K562 (cell line): ENCODE measurements at regions not wholly inside any gene's neighbourhood (a gene's known extent, or its start where the extent isn't known, plus 50 kb on each side); places are given as distances from the start of the nearest gene placed in this dataset.

Experiments used
- ATAC-seq: fragments of 200-7000 bp; cut with Tn5 transposase; 3 replicates; pipeline ENCODE4 v1.9.1; 2020; ENCODE audit warnings: moderate library complexity
- BruUV-seq: library from RNA; stranded (reverse); fragments of 400-500 nt; replicated peaks from 2 replicates; lab custom pipeline; 2021; lab: Mats Ljungman, UMichigan
- CTCF ChIA-PET: fragments of 300-600 bp; formaldehyde crosslinking; extraction: SDS; loops from one replicate; lab custom pipeline; 2021; ENCODE audit warnings: low intra/inter-chr PET ratio; lab: Yijun Ruan, JAX
- POLR2A ChIA-PET: fragments of 300-600, 350-650 bp; sonication (Branson Sonifier 250); formaldehyde crosslinking; extraction: SDS; loops from one replicate; lab custom pipeline; 2021; ENCODE audit warnings: antibody characterized with exemption, inconsistent platforms; lab: Yijun Ruan, JAX
- DNase-seq, 4 experiments: peaks; one replicate each; pipeline versions ENCODE4 v3.0.0 to v3.0.0-alpha.2; 2011 to 2018; ENCODE audit warnings: low spot score in 3 of 4, mixed read lengths in 3 of 4; ENCODE audit errors: extremely low read depth in 1 of 4
- FAIRE-seq: peaks from 2 replicates; lab custom pipeline; 2011; peaks lifted over from hg19 to GRCh38; lab: Jason Lieb, UNC
- H2AFZ ChIP-seq: 2 replicates; pipeline ENCODE4 v1.6.0; 2011; ENCODE audit warnings: low read depth, low read length, control low read depth, inconsistent platforms
- H3K27ac ChIP-seq: fragments of 200-600 bp; 3 replicates; pipeline ENCODE4 v1.8.0; 2011; ENCODE audit warnings: low read depth, mild to moderate bottlenecking, control low read depth, inconsistent platforms, low read length, moderate library complexity, mixed read lengths; ENCODE audit errors: extremely low read depth
- H3K27me3 ChIP-seq, 2 experiments: fragments of 300-600 bp in 1 of 2; 2 replicates in 1 of 2; 3 replicates in 1 of 2; pipeline versions ENCODE4 v1.6.0 to v1.8.0; 2011; ENCODE audit warnings: inconsistent platforms in 2 of 2, low read length in 2 of 2, mild to moderate bottlenecking in 1 of 2, mixed read lengths in 1 of 2, moderate library complexity in 1 of 2; ENCODE audit not compliant: control insufficient read depth in 2 of 2, insufficient read depth in 2 of 2
- H3K36me3 ChIP-seq: fragments of 300-600 bp; 3 replicates; pipeline ENCODE4 v1.8.0; 2011; ENCODE audit warnings: mild to moderate bottlenecking, low read length, inconsistent platforms; ENCODE audit not compliant: control insufficient read depth, insufficient read depth
- H3K4me1 ChIP-seq, 2 experiments: fragments of 200-600 bp in 1 of 2; replicated peaks in 1 of 2; 2 replicates in 1 of 2; 3 replicates in 1 of 2; pipeline versions ENCODE4 v1.5.1 to v1.8.0; 2011; ENCODE audit warnings: inconsistent platforms in 2 of 2, low read length in 2 of 2, mild to moderate bottlenecking in 1 of 2, mixed read lengths in 1 of 2, moderate library complexity in 1 of 2; ENCODE audit not compliant: control insufficient read depth in 2 of 2, insufficient read depth in 2 of 2
- H3K4me2 ChIP-seq: 2 replicates; pipeline ENCODE4 v1.6.1; 2011; ENCODE audit warnings: low read length, control low read depth, inconsistent platforms, mixed read lengths; ENCODE audit not compliant: insufficient read depth
- H3K4me3 ChIP-seq: fragments of 200-600 bp; sonication (generic), shearing (Covaris generic); 2 replicates; pipeline ENCODE4 v1.5.1; 2016; ENCODE audit warnings: control low read depth, inconsistent platforms
- H3K79me2 ChIP-seq: fragments of 200-600 bp; 3 replicates; pipeline ENCODE4 v1.8.0; 2011; ENCODE audit warnings: low read length, inconsistent platforms; ENCODE audit not compliant: control insufficient read depth, insufficient read depth
- H3K9ac ChIP-seq, 2 experiments: 2 replicates each; pipeline versions ENCODE4 v1.6.0 to v1.6.1; 2011; ENCODE audit warnings: low read depth in 2 of 2, low read length in 2 of 2, control low read depth in 1 of 2, inconsistent platforms in 1 of 2, mild to moderate bottlenecking in 1 of 2, mixed read lengths in 1 of 2; ENCODE audit not compliant: insufficient read depth in 1 of 2
- H3K9me1 ChIP-seq: one replicate; pipeline ENCODE4 v1.6.0; 2011; ENCODE audit warnings: inconsistent platforms, mild to moderate bottlenecking, low read length, moderate library complexity; ENCODE audit not compliant: control insufficient read depth, insufficient read depth
- H3K9me3 ChIP-seq: replicated peaks from 2 replicates; pipeline ENCODE4 v1.5.1; 2011; ENCODE audit warnings: low read depth, low read length, inconsistent platforms; ENCODE audit not compliant: control insufficient read depth, insufficient read depth
- H4K20me1 ChIP-seq: replicated peaks from 2 replicates; pipeline ENCODE4 v1.6.1; 2011; ENCODE audit warnings: low read length, inconsistent platforms, mixed read lengths; ENCODE audit not compliant: control insufficient read depth, insufficient read depth
- BRF1 ChIP-seq: IDR thresholded peaks from 3 replicates; pipeline ENCODE4 v1.6.1; 2011; ENCODE audit warnings: borderline replicate concordance, mild to moderate bottlenecking; ENCODE audit not compliant: insufficient read length; ENCODE audit errors: extremely low read depth
- CBX3 ChIP-seq, 2 experiments: IDR thresholded peaks; 1 replicate in 1 of 2; 2 replicates in 1 of 2; pipeline ENCODE4 v1.6.1; 2012; ENCODE audit warnings: inconsistent platforms in 2 of 2, low read length in 2 of 2, borderline replicate concordance in 1 of 2, control low read depth in 1 of 2
- ELF1 ChIP-seq: fragments of 200-800 bp; sonication (Bioruptor generic); IDR thresholded peaks from 2 replicates; pipeline ENCODE4 v1.6.1; 2016; ENCODE audit warnings: missing genetic modification characterization, missing compliant biosample characterization
- FOS ChIP-seq: IDR thresholded peaks from 3 replicates; pipeline ENCODE4 v1.6.1; 2011; ENCODE audit not compliant: insufficient read length; ENCODE audit errors: extremely low read depth
- PHB2 ChIP-seq: fragments of 450-650 bp; IDR thresholded peaks from 2 replicates; pipeline ENCODE4 v1.6.1; 2017; ENCODE audit warnings: low read depth
- PRDM10 ChIP-seq: fragments of 450-650 bp; IDR thresholded peaks from 2 replicates; pipeline ENCODE4 v1.6.1; 2018; ENCODE audit not compliant: partially characterized antibody
- PTRF ChIP-seq: fragments of 450-650 bp; IDR thresholded peaks from 2 replicates; pipeline ENCODE4 v1.6.1; 2016; ENCODE audit warnings: mild to moderate bottlenecking, missing genetic modification characterization, missing compliant biosample characterization
- RFX1 ChIP-seq: fragments of 450-650 bp; IDR thresholded peaks from 2 replicates; pipeline ENCODE4 v1.6.1; 2016; ENCODE audit warnings: mild to moderate bottlenecking, moderate library complexity
- SMARCE1 ChIP-seq: fragments of 450-650 bp; IDR thresholded peaks from 2 replicates; pipeline ENCODE4 v1.7.1; 2016; ENCODE audit warnings: mild to moderate bottlenecking
- SNIP1 ChIP-seq: fragments of 450-650 bp; IDR thresholded peaks from 2 replicates; pipeline ENCODE4 v1.7.1; 2017; ENCODE audit warnings: low read depth, mild to moderate bottlenecking
- SUPT5H ChIP-seq: fragments of 450-650 bp; IDR thresholded peaks from 2 replicates; pipeline ENCODE4 v1.6.1; 2016
- ZNF408 ChIP-seq: fragments of 250-450 bp; sonication (Bioruptor Pico); IDR thresholded peaks from 2 replicates; pipeline ENCODE4 v1.4.0; 2020; ENCODE audit warnings: low read depth, mild to moderate bottlenecking, moderate library complexity
- WGBS: fragments of 100-300 bp; shearing (Covaris generic); methylation state at CpG from one replicate; pipeline ENCODE4 v1.1.6; 2016; ENCODE audit warnings: low coverage, mixed read lengths; ENCODE audit not compliant: insufficient coverage; ENCODE audit errors: missing lambda C conversion rate; 5-methylcytosine and 5-hydroxymethylcytosine counted together
- in situ Hi-C: fragments of 300-500 bp; cut with MboI; formaldehyde crosslinking; loops from 4 replicates; pipeline ENCODE4 v1.15.0; 2018; ENCODE audit warnings: inconsistent platforms, mixed read lengths
- intact Hi-C: fragments of 100-400 bp; cut with micrococcal nuclease; formaldehyde crosslinking; loops from 2 replicates; pipeline ENCODE4 v1.14.2; 2022

GRCh38 chr4:126898815-126899214 lies 733.9 kb upstream of the INTU start (continued):
- TF ChIP-seq SNIP1 (no peak), BRF1 (no peak)

GRCh38 chr4:126899331-126899801 lies 733.4 kb upstream of the INTU start:
- Histone ChIP-seq H3K4me3 (no peak overlapping the region), H3K27me3 (no peaks in the 10 kb centered on the region), H3K4me1 (no peaks in the 10 kb centered on the region), H3K36me3 (peaks cover 72% of the 10 kb centered on the region), H2AFZ (no peak overlapping the region), H3K9me1 (no peaks in the 10 kb centered on the region), H3K9me3 (peaks cover 32% of the 10 kb centered on the region), H3K4me2 (no peak overlapping the region), H3K79me2 (0 out of 3 replicates have a peak, but pooled peaks cover 19% of the 10 kb centered on the region), H3K27ac (no peak overlapping the region), H3K9ac (no peak overlapping the region), H4K20me1 (no peaks in the 10 kb centered on the region)
- BruUV-seq, result no TSS peak
- POLR2A ChIA-PET, result no interaction called here
- FAIRE-seq (no peak), DNase-seq (no peak), ATAC-seq (no peak)
- CTCF ChIA-PET, result no interaction called here
- WGBS, result 87% methylated on average over 2 of the region's 2 CpGs
- intact Hi-C loops (no loop called here), in situ Hi-C loops (no loop called here)
- TF ChIP-seq ZNF408 (no peak), CBX3 (IDR thresholded peaks at IDR 0.05; ENCODE audit: borderline replicate concordance in 1 of 2, low read length in 2 of 2) (no peak), RFX1 (no peak), PRDM10 (no peak), PHB2 (no peak), SUPT5H (no peak), FOS (no peak), ELF1 (tag) (no peak), SMARCE1 (no peak), PTRF (tag) (no peak)
